Omental fat pad (tissue), 3 donors: ENCODE measurements at regions not wholly inside any gene's neighbourhood (a gene's known extent, or its start where the extent isn't known, plus 50 kb on each side); places are given as distances from the start of the nearest gene placed in this dataset.

Experiments
- ATAC-seq: fragments of 150-250 bp; one replicate; pipeline ENCODE4 v1.9.1; 2016; ENCODE audit warnings: mild to moderate bottlenecking, moderate library complexity; ENCODE audit not compliant: low FRiP score
- DNase-seq: peaks from one replicate; pipeline ENCODE4 v3.0.0-alpha.2; 2019; ENCODE audit warnings: low spot score
- TF ChIP-seq, protein P1 (sequence below), 3 donors: fragments of 450-650 bp; IDR thresholded peaks; one replicate each; pipeline ENCODE4 v1.5.1; 2016 to 2017; ENCODE audit warnings: antibody characterized with exemption in 3 of 3, mild to moderate bottlenecking in 3 of 3, moderate library complexity in 2 of 3

DNA sequence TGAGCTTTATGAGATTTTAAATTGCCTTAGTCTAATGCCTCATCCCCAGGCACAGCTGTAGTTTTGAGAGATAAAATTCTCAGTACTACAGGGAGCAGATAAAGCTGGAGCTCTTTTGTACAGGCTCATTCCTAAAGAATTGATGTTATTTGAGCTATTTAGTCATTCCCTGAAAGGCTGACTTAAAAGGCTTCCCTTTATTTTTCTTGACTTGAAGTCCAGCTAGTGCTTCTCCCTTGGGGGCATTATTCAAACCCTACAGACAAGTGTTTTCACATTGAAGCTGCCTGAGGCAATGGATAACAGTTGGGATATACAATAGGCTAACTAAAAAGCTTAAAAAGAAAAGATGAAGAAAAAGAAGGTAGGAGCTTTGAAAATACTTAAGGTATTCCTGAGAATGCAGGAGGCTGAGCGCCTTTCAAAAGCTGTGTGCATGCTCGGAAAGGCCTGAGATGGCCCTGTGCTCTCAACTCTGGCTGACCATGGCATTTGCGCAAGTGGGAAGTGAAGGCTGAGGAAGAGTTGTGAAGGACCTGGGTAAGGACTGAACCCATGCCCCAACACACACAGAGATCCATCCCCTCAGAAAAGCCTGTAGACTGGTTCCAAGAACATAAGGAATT is 315.1 kb downstream of the SMOC2 start:
- TF ChIP-seq, protein P1, sequence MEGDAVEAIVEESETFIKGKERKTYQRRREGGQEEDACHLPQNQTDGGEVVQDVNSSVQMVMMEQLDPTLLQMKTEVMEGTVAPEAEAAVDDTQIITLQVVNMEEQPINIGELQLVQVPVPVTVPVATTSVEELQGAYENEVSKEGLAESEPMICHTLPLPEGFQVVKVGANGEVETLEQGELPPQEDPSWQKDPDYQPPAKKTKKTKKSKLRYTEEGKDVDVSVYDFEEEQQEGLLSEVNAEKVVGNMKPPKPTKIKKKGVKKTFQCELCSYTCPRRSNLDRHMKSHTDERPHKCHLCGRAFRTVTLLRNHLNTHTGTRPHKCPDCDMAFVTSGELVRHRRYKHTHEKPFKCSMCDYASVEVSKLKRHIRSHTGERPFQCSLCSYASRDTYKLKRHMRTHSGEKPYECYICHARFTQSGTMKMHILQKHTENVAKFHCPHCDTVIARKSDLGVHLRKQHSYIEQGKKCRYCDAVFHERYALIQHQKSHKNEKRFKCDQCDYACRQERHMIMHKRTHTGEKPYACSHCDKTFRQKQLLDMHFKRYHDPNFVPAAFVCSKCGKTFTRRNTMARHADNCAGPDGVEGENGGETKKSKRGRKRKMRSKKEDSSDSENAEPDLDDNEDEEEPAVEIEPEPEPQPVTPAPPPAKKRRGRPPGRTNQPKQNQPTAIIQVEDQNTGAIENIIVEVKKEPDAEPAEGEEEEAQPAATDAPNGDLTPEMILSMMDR (IDR thresholded peaks at IDR 0.05): no peak
- ATAC-seq (peak; percentile 86), DNase-seq (no peak)

DNA sequence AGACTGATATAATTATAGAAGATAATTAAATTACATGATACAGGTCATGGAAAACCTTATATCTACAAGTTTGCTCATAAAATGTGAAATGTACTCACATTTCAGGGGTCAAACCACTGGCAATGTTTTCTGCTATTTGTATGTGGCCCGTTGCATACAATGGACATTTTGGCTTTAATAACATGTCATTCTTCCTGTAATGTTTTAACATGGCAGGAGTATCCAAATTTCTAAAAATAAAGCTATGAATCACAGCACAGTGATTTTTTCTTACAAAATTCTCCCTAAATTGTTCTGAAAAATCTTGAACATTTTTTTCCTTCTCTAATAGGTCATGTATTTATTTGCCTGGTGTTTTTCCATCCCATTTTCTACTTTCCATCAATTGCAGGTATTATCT is 305.7 kb downstream of the SMOC2 start:
- TF ChIP-seq, protein P1 (IDR thresholded peaks at IDR 0.05): no peak
- ATAC-seq: peak; percentile 71

DNA sequence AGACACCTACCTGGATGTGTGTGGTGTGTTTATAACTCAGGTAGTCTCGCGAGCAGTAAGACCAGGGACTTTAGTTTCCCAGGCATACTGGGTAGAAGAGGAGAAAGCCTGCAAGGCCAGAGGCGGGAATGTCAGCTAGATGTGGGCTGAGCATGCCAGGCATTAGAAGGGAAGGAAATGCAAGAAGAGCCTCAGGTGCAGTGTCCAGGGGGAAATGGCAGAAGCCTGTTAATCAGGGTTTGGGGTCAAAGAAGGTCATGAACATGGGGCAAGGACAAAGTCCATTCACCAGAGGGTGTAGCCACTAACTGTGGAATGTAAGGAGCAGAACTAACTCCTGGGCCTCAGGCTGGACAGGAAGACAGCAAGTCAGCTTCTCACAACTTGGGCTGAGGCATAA is 305.0 kb downstream of the SMOC2 start:
- ATAC-seq (no peak), DNase-seq (no peak)
- TF ChIP-seq, protein P1 (IDR thresholded peaks at IDR 0.05): no peak

More for the DNA sequence above, 305.7 kb downstream of the SMOC2 start:
- DNase-seq: no peak

DNA sequence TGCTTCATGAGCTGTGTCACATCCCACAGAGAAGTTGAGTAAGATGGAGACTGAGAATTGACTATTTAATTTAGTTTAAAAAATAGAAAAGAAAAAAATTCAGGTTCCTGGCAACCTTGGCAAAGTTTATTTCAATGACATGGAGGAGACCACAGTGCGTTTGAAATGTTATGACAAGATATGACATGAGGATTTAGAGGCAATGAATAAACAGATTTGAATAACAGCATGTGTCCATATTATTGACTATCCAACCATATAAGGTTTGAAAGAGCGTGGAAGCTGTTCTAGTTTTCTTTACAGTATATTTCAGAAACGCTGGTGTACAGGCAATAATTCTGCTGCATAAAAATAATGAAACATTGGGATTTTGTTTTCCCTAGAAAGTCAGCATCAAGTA is 303.9 kb downstream of the SMOC2 start:
- TF ChIP-seq, protein P1 (IDR thresholded peaks at IDR 0.05): no peak
- ATAC-seq: no peak
- no peak for DNase-seq

DNA sequence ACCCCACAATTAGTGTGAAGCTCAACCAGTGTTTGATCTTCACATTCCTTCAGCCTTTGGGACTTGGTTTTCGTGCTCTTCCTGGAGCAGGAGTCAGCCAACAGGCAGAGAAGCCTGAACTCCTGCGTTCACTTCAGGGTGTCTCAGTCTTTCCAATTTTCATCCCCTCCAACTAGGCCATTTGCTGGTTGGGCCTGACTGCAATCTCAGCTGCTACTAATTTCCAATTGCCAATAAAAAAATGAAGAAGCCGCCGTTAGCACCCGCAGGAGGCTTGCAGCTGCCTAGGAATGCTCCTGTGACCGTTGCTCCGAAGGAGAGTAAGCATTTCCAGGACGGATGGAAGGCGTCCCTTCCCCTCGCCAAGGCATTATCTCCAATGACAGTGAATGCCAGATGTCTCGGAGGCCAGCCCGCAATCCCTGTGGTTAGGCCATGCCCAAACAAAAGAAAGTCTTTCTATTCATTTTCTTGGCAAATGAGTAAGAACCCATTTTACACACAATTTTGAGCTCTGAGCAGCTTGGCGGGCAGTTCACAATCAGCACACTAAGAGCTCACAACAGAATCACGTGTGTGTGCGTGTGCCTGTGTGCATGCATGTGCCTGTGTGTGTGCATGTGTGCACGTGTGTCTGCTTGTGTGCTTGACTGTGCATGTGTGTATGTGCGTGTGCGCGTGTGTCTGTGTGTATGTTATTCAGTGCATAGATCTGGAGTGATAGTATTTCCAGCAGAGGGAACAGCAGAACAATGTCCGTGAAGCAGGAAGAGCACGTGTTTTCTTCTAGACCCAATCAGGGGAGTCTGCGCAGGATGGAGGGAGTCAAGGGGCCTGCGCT is 301.2 kb downstream of the SMOC2 start:
- DNase-seq (no peak), ATAC-seq (no peak)
- TF ChIP-seq, protein P1 (IDR thresholded peaks at IDR 0.05): no peak

DNA sequence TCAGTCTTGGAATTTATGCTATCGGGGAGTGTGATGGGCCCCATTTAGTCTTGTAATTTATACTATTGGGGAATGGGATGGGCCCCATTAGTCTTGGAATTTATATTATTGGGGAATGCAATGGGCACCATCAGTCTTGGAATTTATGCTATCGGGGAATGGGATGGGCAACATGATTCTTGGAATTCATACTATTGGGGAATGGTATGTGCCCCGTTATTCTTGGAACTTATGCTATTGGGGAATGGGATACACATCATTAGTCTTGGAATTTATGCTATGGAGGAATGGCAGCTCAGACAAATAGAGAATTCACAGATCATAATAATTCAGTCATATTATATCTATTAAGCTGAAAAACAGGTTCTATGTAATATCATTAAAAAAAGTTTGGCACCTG is 300.3 kb downstream of the SMOC2 start:
- no peak for DNase-seq
- ATAC-seq: no peak

More for the DNA sequence above, 300.3 kb downstream of the SMOC2 start:
- TF ChIP-seq, protein P1 (IDR thresholded peaks at IDR 0.05): no peak
